Gastrocnemius medialis (tissue), 4 donors: ENCODE measurements at regions not wholly inside any gene's neighbourhood (a gene's known extent, or its start where the extent isn't known, plus 50 kb on each side); places are given as distances from the start of the nearest gene placed in this dataset.

Experiments
- POLR2A ChIP-seq, 2 donors: fragments of 450-650 bp; IDR thresholded peaks; one replicate each; pipeline ENCODE4 v1.6.1; 2017; ENCODE audit warnings: antibody characterized with exemption in 2 of 2, mild to moderate bottlenecking in 2 of 2, moderate library complexity in 2 of 2
- TF ChIP-seq, protein P1 (sequence below), 5 experiments: fragments of 450-650 bp in 3 of 5; fragments of 200-600 bp in 2 of 5; sonication (generic) in 2 of 5; IDR thresholded peaks in 4 of 5; conservative IDR thresholded peaks in 1 of 5; 1 replicate in 4 of 5; 2 replicates in 1 of 5; pipeline ENCODE4 v1.5.1; 2016 to 2019; ENCODE audit warnings: antibody characterized with exemption in 5 of 5, mild to moderate bottlenecking in 3 of 5, moderate library complexity in 3 of 5

- TF ChIP-seq, protein P1, sequence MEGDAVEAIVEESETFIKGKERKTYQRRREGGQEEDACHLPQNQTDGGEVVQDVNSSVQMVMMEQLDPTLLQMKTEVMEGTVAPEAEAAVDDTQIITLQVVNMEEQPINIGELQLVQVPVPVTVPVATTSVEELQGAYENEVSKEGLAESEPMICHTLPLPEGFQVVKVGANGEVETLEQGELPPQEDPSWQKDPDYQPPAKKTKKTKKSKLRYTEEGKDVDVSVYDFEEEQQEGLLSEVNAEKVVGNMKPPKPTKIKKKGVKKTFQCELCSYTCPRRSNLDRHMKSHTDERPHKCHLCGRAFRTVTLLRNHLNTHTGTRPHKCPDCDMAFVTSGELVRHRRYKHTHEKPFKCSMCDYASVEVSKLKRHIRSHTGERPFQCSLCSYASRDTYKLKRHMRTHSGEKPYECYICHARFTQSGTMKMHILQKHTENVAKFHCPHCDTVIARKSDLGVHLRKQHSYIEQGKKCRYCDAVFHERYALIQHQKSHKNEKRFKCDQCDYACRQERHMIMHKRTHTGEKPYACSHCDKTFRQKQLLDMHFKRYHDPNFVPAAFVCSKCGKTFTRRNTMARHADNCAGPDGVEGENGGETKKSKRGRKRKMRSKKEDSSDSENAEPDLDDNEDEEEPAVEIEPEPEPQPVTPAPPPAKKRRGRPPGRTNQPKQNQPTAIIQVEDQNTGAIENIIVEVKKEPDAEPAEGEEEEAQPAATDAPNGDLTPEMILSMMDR (IDR thresholded peaks at IDR 0.05 in 4 of 5, conservative IDR thresholded peaks at IDR 0.05 in 1 of 5), result no peak
- no peak for TF ChIP-seq POLR2A (IDR thresholded peaks at IDR 0.05)
Observed at GRCh38 chr17:68718926-68719325, 117.8 kb upstream of the FAM20A start.
